Retinal pigment epithelial cell (primary cell): ENCODE measurements at regions not wholly inside any gene's neighbourhood (a gene's known extent, or its start where the extent isn't known, plus 50 kb on each side); places are given as distances from the start of the nearest gene placed in this dataset.

ENCODE experiments used
- DNase-seq: peaks from one replicate; pipeline ENCODE4 v3.0.0-alpha.2; 2010; ENCODE audit warnings: low read depth
- H3K4me3 ChIP-seq: 2 replicates; pipeline ENCODE4 v1.5.1; 2011; ENCODE audit warnings: mild to moderate bottlenecking, low read length, control low read depth, moderate library complexity
- TF ChIP-seq, protein P1 (sequence below): conservative IDR thresholded peaks from 2 replicates; pipeline ENCODE4 v1.5.1; 2011; ENCODE audit warnings: low read depth, low read length, control low read depth, inconsistent platforms

DNA sequence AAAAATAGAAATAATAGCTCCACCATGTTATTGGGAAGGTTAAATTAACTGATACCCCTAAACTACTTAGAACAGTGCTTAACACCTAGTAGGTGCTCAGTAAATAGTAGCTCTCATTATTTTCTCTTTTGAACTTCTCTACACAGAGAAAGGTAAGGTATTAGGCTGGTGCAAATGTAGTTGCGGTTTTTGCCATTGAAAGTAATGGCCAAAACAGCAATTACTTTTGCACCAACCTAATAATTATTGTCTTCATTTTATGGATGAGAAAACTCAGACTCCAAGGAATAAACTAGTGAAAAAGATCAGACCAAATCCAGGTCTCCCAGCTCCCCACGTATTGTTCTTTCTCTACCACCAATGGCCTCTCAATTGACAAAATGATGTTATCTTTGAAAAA is 157.2 kb upstream of the TMPO start:
- no peak overlapping the region for H3K4me3 ChIP-seq
- no peak for DNase-seq
- TF ChIP-seq, protein P1, sequence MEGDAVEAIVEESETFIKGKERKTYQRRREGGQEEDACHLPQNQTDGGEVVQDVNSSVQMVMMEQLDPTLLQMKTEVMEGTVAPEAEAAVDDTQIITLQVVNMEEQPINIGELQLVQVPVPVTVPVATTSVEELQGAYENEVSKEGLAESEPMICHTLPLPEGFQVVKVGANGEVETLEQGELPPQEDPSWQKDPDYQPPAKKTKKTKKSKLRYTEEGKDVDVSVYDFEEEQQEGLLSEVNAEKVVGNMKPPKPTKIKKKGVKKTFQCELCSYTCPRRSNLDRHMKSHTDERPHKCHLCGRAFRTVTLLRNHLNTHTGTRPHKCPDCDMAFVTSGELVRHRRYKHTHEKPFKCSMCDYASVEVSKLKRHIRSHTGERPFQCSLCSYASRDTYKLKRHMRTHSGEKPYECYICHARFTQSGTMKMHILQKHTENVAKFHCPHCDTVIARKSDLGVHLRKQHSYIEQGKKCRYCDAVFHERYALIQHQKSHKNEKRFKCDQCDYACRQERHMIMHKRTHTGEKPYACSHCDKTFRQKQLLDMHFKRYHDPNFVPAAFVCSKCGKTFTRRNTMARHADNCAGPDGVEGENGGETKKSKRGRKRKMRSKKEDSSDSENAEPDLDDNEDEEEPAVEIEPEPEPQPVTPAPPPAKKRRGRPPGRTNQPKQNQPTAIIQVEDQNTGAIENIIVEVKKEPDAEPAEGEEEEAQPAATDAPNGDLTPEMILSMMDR, result no peak

DNA sequence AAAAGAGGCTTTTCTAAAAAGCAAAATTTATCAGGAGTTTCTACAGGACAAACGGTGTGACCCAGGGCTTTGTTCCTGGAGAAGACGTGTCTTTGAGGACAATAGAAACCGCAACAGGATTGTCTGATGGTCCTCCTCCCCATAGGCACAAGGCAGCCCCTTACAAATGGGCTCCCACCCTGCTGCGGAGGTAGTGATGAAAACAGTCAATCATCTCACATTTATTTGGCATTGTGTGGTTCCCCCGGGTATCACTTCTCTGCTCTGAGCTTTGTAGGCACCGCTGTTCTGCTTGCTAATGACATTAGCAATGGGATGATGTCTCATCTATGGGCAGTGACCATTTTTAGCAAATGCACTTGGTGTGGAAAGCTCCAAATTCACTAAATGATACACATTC is 155.5 kb upstream of the TMPO start:
- DNase-seq, result no peak
- H3K4me3 ChIP-seq, result no peak overlapping the region
- TF ChIP-seq, protein P1, result no peak

DNA sequence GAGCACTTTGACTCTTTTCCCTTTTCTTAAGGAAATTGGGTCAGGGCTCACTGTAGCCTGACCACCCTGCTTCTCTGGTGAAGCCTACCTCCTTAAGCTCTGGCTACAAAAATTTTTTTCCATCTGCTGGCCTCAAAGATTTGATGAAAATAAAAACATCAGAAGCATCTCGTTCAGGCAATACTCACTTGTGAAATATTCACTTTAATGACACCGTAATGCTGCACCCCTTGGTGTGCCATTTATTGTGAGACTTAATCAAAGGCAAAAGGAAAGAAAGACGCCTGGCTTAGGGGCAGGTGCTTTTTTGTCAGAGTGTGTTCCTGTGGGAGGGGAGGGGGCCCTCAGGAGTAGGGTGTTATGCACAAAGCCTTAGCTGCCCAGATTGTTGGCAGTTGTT is 155.0 kb upstream of the TMPO start:
- H3K4me3 ChIP-seq, result no peak overlapping the region
- TF ChIP-seq, protein P1, result no peak
- DNase-seq, result no peak

DNA sequence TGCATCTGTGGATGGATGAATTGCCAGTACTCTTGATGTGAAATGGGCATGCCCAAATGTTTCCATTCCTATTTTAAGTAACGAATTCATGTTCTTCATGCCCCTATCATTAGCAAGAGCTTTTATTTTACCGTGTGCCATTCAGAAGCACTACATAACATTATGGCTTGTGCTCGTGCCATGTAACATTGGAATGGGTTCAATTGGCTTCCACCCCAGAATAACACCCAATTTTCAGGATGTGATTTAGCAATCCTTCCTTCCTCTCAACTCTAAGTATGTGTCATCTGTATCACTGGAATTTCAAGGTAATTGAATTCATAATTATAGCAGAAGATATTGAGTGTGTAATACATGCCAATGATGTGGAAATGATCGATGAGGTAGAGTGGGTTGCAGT is 145.8 kb upstream of the TMPO start:
- no peak overlapping the region for H3K4me3 ChIP-seq
- TF ChIP-seq, protein P1, result no peak
- DNase-seq, result no peak

DNA sequence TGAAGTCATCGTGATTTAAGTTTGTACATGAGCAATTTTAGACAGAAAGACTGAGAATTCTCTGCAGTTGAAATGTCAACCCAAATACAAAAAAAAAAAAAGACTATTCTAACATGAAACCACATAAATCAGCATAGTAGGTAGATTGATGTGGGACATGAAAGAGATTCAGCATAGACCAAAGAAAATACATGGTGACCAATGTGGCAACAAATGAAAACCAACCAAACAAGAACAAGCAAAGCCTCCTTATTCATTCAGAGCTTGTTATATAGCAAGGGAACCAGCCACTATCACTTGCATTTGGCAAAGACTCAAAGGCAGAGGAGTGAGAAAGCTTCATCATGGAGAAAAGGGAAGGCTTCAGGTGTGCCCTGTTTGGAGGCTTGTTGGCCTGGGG is 144.4 kb upstream of the TMPO start:
- no peak overlapping the region for H3K4me3 ChIP-seq
- no peak for DNase-seq
- TF ChIP-seq, protein P1, result no peak

DNA sequence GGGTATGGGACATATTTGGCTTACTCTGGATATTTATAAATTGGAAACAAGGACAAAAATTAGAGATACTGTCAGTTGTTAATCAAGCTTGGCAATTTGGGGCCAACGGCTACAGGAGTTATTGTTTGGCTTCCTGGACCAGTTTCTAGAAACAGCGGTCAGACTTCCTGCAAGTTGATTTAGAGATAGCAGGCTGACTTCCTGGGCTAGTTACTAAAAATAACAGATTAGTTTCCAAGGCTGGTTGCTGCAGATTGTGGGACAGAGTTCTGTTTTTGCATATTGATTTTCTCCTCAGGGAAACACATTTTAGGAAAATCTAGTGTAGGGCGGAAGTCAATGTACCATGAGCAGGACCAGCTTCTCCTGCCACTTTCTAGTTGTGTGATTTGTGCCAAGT is 144.0 kb upstream of the TMPO start:
- TF ChIP-seq, protein P1, result no peak
- no peak overlapping the region for H3K4me3 ChIP-seq
- DNase-seq, result no peak

DNA sequence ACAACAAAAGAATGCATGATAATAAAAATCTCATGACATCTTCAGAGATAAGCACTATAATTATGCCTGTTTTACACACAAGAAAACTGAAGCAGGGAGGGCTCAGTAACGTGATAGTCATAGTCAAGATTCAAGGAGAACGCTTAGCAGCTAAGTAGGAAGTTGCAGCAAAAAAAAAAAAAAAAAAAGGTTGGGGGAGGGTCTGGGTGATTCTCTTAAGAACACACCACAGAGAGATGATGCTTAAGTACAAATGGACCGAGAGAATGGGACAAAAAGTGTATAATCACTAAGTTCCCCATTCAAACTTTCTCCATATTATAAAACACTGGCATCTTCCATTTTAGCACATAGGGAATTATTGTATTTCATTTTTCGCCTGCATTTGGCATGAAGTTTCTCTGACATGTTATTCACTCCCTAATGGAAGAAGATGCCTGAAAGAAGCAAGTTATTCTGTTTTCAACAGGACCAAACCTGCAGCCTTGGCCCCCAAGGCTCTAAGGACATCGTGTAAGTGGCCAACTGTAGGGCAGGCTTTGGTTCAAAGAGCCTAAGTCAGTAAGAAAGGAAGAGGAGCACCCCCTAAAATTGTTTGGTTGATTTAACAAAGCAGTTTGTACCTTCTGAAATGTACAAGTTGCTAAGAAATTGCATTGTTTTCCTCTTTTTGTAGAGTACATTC is 142.9 kb upstream of the TMPO start:
- TF ChIP-seq, protein P1, result no peak
- no peak for DNase-seq
- no peak overlapping the region for H3K4me3 ChIP-seq
